Astrocyte (in vitro differentiated cells and primary cell): ENCODE measurements at regions not wholly inside any gene's neighbourhood (a gene's known extent, or its start where the extent isn't known, plus 50 kb on each side); places are given as distances from the start of the nearest gene placed in this dataset.
A peak's percentile ranks its signal among the peaks of the same experiment; 100 is the strongest.

Experiments used
- DNase-seq: peaks from one replicate; pipeline ENCODE4 v3.0.0-alpha.2; 2010; ENCODE audit warnings: low read depth
- FAIRE-seq: peaks from 2 replicates; lab custom pipeline; 2011; peaks lifted over from hg19 to GRCh38; lab: Jason Lieb, UNC
- H2AFZ ChIP-seq: 2 replicates; pipeline ENCODE4 v1.6.0; 2012; ENCODE audit warnings: low read depth, low read length, inconsistent platforms
- H3K27ac ChIP-seq: 2 replicates; pipeline ENCODE4 v1.5.1; 2011; ENCODE audit warnings: low read depth, low read length, inconsistent platforms
- H3K27me3 ChIP-seq: 2 replicates; pipeline ENCODE4 v1.6.0; 2011; ENCODE audit warnings: low read length, inconsistent platforms; ENCODE audit not compliant: insufficient read depth
- H3K36me3 ChIP-seq: 2 replicates; pipeline ENCODE4 v1.5.1; 2011; ENCODE audit warnings: low read length, inconsistent platforms; ENCODE audit not compliant: insufficient read depth
- H3K4me1 ChIP-seq: 2 replicates; pipeline ENCODE4 v1.5.1; 2011; ENCODE audit warnings: low read length, inconsistent platforms; ENCODE audit not compliant: insufficient read depth
- H3K4me2 ChIP-seq: 2 replicates; pipeline ENCODE4 v1.6.0; 2012; ENCODE audit warnings: low read length, inconsistent platforms
- H3K4me3 ChIP-seq: 2 replicates; pipeline ENCODE4 v1.5.1; 2011; ENCODE audit warnings: low read depth, mild to moderate bottlenecking, low read length, inconsistent platforms; ENCODE audit not compliant: insufficient read depth
- H3K79me2 ChIP-seq: 2 replicates; pipeline ENCODE4 v1.6.0; 2012; ENCODE audit warnings: mild to moderate bottlenecking, low read length, inconsistent platforms; ENCODE audit not compliant: insufficient read depth
- H3K9ac ChIP-seq: 2 replicates; pipeline ENCODE4 v1.6.0; 2012; ENCODE audit warnings: mild to moderate bottlenecking, low read length, inconsistent platforms
- H3K9me3 ChIP-seq: 2 replicates; pipeline ENCODE4 v1.5.1; 2012; ENCODE audit warnings: low read depth, mild to moderate bottlenecking, low read length, inconsistent platforms; ENCODE audit not compliant: insufficient read depth
- H4K20me1 ChIP-seq: 2 replicates; pipeline ENCODE4 v1.6.0; 2012; ENCODE audit warnings: low read length, inconsistent platforms; ENCODE audit not compliant: insufficient read depth
- H3K27ac Mint-ChIP-seq: one replicate; pipeline ENCODE4 v1.8.0; 2021; ENCODE audit warnings: mild to moderate bottlenecking, mixed read lengths; ENCODE audit not compliant: unreplicated experiment
- H3K27me3 Mint-ChIP-seq: one replicate; pipeline ENCODE4 v1.8.0; 2021; ENCODE audit warnings: low read depth, mixed read lengths; ENCODE audit not compliant: unreplicated experiment
- H3K36me3 Mint-ChIP-seq: one replicate; pipeline ENCODE4 v1.8.0; 2021; ENCODE audit warnings: low read depth, mixed read lengths; ENCODE audit not compliant: unreplicated experiment
- H3K4me1 Mint-ChIP-seq: one replicate; pipeline ENCODE4 v1.8.0; 2021; ENCODE audit warnings: low read depth, mixed read lengths; ENCODE audit not compliant: unreplicated experiment
- H3K4me3 Mint-ChIP-seq: one replicate; pipeline ENCODE4 v1.8.0; 2021; ENCODE audit warnings: mild to moderate bottlenecking, moderate library complexity, mixed read lengths; ENCODE audit not compliant: unreplicated experiment
- H3K9me3 Mint-ChIP-seq: one replicate; pipeline ENCODE4 v1.8.0; 2021; ENCODE audit warnings: mild to moderate bottlenecking, mixed read lengths; ENCODE audit not compliant: unreplicated experiment
- EZH2 ChIP-seq: IDR thresholded peaks from 2 replicates; pipeline ENCODE4 v1.6.1; 2012; ENCODE audit warnings: mild to moderate bottlenecking, low read length, inconsistent platforms; ENCODE audit not compliant: insufficient read depth
- TF ChIP-seq, protein P1 (sequence below): IDR thresholded peaks from 2 replicates; pipeline ENCODE4 v1.5.1; 2011; ENCODE audit warnings: low read depth, mild to moderate bottlenecking, inconsistent platforms, low read length, moderate library complexity; ENCODE audit not compliant: insufficient read depth

DNA sequence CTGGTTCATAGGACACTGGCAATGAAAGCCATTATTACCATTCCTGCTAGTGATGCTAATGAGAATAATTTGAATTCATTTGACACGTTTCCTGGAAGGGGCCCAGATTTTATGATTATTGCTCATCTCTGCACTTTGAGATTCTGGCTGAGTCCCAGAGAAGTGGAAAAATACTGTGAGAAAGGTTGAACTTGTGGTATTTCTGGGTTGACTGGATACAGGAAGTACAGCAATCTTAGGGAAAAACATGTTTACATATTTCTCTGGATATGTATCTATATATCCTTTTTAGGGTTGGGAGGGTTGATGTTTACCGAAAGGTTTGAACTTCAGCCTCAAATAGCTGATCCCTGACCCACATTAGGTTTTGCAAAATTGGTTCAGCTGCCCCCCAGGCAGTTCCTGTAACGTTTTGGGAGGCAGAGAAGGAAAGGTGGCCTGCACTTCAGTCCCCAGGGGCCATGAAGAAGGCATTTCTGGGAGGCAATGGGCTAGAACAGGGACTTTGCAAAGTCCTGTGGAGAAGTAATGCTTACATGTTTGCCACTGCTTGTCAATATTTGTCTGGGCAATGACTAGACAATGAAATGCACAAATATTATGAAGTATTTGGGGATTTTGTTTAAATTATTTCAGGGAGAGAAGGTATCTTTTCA, 253.7 kb upstream of the PITRM1 start:
- peaks cover 15% of the 10 kb centered on the region for H3K4me1 Mint-ChIP-seq
- no peak overlapping the region for H3K4me3 Mint-ChIP-seq
- Histone ChIP-seq H3K9ac (no peak overlapping the region), H3K4me1 (peaks cover 29% of the 10 kb centered on the region), H3K36me3 (no peaks in the 10 kb centered on the region), H3K9me3 (no peaks in the 10 kb centered on the region), H3K79me2 (no peaks in the 10 kb centered on the region), H2AFZ (no peak overlapping the region), H4K20me1 (no peaks in the 10 kb centered on the region), H3K27ac (peak overlapping the region; percentile 54), H3K4me3 (no peak overlapping the region), H3K4me2 (peak overlapping the region; percentile 9), H3K27me3 (no peaks in the 10 kb centered on the region)
- peak; percentile 74 for DNase-seq
- FAIRE-seq, result no peak
- no peak for TF ChIP-seq EZH2
- TF ChIP-seq, protein P1, sequence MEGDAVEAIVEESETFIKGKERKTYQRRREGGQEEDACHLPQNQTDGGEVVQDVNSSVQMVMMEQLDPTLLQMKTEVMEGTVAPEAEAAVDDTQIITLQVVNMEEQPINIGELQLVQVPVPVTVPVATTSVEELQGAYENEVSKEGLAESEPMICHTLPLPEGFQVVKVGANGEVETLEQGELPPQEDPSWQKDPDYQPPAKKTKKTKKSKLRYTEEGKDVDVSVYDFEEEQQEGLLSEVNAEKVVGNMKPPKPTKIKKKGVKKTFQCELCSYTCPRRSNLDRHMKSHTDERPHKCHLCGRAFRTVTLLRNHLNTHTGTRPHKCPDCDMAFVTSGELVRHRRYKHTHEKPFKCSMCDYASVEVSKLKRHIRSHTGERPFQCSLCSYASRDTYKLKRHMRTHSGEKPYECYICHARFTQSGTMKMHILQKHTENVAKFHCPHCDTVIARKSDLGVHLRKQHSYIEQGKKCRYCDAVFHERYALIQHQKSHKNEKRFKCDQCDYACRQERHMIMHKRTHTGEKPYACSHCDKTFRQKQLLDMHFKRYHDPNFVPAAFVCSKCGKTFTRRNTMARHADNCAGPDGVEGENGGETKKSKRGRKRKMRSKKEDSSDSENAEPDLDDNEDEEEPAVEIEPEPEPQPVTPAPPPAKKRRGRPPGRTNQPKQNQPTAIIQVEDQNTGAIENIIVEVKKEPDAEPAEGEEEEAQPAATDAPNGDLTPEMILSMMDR, result no peak
- H3K36me3 Mint-ChIP-seq, result no peaks in the 10 kb centered on the region
- H3K27ac Mint-ChIP-seq, result peak overlapping the region; percentile 83
- H3K27me3 Mint-ChIP-seq, result no peaks in the 10 kb centered on the region
- H3K9me3 Mint-ChIP-seq, result peaks cover 5% of the 10 kb centered on the region

DNA sequence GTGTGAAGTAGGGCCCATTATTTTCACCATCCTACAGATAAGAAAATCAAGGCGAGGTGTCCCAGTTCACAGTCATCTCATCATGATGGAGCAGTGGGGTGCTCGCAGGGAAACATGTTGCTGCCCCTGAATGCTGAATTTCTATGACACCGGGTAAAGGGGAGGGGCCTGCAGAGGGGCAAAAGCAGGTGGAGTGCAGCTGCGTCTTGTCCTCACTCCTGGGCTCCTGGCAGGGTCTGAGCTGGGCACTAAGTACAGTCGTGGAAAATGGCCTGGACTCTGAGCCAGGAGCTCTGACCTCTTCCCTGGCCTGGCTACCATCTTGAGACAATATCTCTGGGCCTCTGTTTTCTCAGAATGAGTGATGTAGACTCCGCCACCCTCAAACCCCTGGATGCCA, 253.1 kb upstream of the PITRM1 start:
- no peak overlapping the region for H3K9ac ChIP-seq
- Mint-ChIP-seq H3K4me1 (peaks cover 15% of the 10 kb centered on the region), H3K36me3 (no peaks in the 10 kb centered on the region), H3K27me3 (no peaks in the 10 kb centered on the region), H3K4me3 (no peak overlapping the region), H3K9me3 (peaks cover 2% of the 10 kb centered on the region), H3K27ac (no peak overlapping the region)
- no peaks in the 10 kb centered on the region for H4K20me1 ChIP-seq
- FAIRE-seq, result no peak
- H3K27me3 ChIP-seq, result no peaks in the 10 kb centered on the region
- peak overlapping the region; percentile 0 for H3K4me2 ChIP-seq
- H3K4me1 ChIP-seq, result peaks cover 29% of the 10 kb centered on the region
- H3K79me2 ChIP-seq, result no peaks in the 10 kb centered on the region
- no peaks in the 10 kb centered on the region for H3K36me3 ChIP-seq
- no peak overlapping the region for H2AFZ ChIP-seq
- no peaks in the 10 kb centered on the region for H3K9me3 ChIP-seq
- no peak overlapping the region for H3K4me3 ChIP-seq
- no peak for TF ChIP-seq EZH2
- TF ChIP-seq, protein P1, result no peak
- DNase-seq, result no peak
- H3K27ac ChIP-seq, result peak overlapping the region; percentile 12

DNA sequence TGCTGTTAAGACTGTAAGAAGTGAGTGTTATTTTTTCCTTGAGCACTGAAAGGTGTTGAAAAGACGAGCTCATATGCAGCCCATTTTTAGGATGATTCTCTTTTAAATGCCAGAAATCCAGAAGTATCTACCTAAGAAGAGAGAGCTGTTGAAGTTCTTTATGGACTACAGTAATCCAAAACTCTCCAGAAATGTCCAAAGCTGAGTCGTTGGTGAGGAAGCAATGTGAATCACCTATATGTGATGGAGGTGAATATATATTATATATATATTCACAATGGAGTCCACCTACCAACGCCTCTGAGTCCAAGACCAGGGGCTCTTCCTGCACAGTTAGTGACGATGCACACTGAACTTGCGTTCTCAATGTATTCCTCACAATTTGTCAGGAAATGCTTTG, 252.7 kb upstream of the PITRM1 start:
- Mint-ChIP-seq H3K27me3 (peaks cover 3% of the 10 kb centered on the region), H3K9me3 (peaks cover 2% of the 10 kb centered on the region), H3K27ac (no peak overlapping the region), H3K4me1 (peaks cover 15% of the 10 kb centered on the region), H3K36me3 (no peaks in the 10 kb centered on the region), H3K4me3 (no peak overlapping the region)
- Histone ChIP-seq H4K20me1 (no peaks in the 10 kb centered on the region), H3K9ac (no peak overlapping the region), H3K27ac (no peak overlapping the region), H2AFZ (no peak overlapping the region), H3K9me3 (no peaks in the 10 kb centered on the region), H3K4me3 (no peak overlapping the region), H3K79me2 (no peaks in the 10 kb centered on the region), H3K4me1 (peaks cover 29% of the 10 kb centered on the region), H3K4me2 (no peak overlapping the region), H3K36me3 (no peaks in the 10 kb centered on the region), H3K27me3 (no peaks in the 10 kb centered on the region)
- FAIRE-seq (no peak), DNase-seq (no peak)
- TF ChIP-seq EZH2, result no peak
